Right kidney (tissue), 1 donor: ENCODE measurements at regions not wholly inside any gene's neighbourhood (a gene's known extent, or its start where the extent isn't known, plus 50 kb on each side); places are given as distances from the start of the nearest gene placed in this dataset.
"Not testable (repeated sequence)": the region's sequence is repeated elsewhere in the genome, so short reads cannot be mapped to it uniquely, and the experiment has no call there.

ENCODE experiments used
- DNase-seq: peaks from one replicate; pipeline ENCODE4 v3.0.0-alpha.2; 2016

DNA sequence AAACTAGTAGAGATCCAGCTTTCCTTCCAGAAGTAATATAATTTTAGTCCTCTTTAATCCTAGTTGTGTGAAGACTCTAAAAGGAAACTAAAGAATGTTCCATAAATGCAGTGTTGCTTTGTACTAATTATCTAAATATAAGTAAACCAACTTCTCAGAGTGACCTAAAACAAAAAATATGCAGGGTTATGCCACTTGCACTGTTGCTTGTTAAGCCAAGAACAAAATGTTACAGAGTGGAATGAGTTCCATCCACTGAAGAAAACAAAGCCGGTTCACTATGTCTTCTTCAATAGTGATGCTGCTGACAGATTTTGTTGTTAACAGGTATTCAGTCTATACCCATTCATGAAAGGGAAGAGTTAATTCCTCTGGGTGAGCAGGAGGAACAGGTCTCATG lies 252.0 kb upstream of the DIAPH2 start:
- no peak for DNase-seq

DNA sequence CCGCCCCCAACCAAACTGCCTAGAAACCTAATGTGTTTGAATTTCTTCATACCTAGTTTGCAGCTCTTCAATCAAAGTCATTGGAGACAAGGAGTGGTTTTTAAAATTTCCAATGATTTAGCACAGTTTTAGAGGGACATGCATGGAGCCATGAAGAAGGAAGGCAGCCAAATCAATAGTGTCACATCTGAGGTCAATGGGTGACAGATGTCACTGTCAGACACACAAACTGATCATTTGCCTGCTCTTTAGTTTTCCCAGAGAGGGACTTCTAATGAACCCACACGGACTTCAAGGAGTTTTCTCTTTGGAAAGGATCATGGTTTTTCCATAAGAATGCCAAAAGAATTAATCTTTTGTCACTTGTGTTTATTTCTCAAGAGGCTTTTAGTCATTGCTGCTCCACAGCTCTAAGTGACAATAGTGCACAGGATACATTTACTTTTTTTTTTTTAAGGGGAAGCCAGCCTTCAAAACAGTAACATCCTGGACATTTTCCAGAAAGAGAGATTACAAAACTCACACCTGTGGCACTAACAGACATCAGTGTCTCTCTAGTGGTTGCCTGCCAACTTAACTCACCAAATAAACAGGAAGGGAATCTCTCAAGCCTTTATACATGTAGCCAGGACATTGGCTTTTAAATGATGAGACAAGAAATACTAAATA lies 251.1 kb upstream of the DIAPH2 start:
- DNase-seq, result no peak

DNA sequence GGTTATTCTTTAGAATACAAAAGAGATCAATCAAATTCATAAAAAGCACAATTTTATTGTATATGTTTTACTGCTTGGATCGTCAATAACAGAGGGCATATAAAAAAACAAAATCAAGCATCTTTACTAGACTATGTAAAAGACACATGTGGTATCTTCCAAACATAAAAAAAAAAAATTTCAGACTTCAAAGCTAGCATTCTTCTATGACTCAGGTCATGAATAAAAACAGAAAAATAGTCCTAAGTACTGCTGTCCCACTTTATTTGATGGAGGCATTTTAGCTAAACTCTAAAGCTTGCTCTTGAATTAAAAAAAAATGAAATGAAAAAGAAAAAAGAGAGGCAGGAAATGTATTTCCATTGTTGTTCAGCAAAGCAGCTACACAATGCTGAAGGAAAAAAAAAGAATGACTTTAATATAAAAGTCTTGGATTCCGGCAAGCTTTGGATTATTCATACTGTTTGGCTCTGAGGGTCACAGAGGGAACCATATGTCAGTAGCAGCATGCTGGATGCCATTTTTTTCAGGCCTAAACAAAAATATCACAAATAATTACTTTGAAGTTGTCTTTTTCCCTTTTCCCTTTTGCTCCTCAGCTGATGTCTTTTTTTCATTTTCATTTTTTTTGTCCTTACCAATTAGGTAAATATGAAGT lies 249.1 kb upstream of the DIAPH2 start:
- DNase-seq, result no peak

DNA sequence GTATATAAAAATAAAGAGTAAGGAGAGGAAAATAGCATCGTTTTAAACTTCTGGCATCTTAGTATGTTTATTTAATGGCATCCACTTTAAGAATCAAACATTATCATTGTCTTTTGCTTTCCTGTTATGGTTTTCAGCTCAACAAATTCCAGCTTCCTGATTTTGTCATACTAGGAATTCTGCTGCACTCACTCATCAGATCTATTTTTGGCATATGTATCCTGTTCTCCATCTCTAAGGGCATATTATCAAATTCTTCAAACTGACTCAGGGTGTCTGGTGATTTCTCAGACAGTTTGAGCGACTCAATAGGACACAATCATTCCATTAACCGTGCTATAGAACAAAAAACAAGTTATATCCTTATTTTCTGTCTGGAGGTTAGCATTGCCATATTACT lies 248.5 kb upstream of the DIAPH2 start:
- DNase-seq, result no peak

DNA sequence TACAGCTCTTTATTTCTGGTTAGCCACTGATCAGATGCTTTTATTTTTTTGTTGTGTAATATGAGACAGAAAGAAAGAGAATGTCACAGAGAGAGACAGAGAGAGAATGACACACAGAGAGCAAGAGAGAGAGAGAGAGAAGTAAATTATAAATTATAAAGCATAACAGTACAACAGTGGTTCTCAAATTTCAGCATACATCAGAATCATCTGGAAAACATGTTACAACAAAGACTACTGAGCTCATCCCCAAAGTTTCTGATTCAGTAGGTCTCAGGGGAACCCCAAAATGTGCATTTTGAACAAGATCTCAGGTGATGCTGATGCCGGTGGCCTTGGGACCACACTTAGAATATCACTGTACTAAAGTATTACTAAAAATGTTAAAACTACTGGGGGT lies 245.8 kb upstream of the DIAPH2 start:
- no peak for DNase-seq

DNA sequence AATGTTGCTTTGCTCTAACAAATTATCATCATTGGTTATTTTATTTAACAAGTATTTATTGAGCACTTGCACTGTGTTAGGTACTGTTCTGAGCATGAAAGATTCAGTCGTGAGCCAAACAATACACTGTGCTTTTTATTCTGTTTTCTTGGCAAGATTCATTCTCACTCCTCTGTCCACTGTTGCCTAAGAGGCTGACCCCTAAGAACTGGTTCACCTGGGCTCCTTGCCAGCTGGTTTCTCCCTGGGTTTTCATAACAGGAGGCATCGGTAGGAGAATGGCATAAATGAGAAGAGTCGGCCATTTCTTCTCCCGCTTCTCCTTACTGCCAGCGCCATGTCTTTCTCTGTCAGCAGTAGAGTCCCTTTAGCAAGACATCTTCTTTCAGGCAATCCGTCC lies 243.7 kb upstream of the DIAPH2 start:
- no peak for DNase-seq

DNA sequence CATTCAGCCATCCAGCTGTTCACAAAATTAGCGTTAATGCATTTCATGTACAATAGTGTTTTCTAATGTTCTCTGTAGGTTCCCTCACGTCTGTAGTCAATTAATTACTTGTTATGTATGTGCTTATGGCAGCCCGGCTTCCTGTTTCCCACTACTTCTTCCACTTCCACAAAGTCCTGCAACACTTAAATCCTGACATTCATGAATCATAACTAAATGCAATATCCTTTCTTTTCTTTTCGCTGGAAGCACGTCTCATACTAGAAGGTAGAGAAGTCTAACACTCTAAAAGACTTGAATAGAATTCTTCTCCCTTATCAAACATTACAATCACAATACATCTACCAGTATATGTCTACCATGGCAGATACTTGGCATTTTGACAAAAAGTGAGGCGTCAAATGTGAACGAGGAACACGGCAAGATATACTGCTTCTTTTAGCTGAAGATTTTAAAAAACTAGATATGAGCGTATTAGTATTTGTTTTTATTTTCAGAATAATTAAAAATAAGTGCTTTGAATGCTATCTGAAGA lies 239.0 kb upstream of the DIAPH2 start:
- DNase-seq, result no peak

DNA sequence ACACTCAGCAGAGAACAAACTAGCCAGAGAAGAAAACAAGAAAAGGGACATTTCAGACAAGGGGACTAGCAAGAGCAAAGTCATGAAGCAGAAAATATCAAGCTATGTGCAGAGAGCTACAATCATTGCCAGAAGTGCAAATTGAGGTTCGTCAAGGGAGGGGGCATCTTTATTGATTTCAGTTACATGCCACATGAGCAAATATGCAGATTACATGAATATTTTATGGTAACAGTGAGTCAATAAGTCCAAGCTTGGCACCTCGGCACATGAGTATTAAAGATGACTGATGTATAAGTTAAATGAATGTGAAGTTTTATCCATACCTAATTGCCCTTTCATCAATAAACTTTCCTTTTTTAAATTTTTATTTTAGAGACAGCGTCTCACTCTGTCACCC lies 238.1 kb upstream of the DIAPH2 start:
- no peak for DNase-seq

DNA sequence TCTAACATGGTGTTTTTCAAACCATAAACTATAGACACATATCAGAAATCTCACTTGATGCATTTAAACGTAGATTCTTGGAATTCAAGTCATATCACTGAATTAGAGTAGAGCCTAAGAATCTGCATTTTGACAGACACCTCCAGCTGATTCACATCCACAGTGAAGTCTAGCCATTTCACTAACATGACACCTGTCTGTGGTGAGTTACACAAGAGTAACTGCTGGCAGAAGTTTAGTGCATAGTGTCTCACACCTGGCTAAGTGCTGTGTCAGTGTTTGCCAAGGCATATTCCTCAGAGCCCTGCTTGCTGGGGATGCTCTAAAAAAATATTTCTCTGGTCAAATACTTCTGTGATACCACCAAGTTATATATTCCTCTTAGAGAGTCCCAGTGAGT lies 237.5 kb upstream of the DIAPH2 start:
- no peak for DNase-seq

DNA sequence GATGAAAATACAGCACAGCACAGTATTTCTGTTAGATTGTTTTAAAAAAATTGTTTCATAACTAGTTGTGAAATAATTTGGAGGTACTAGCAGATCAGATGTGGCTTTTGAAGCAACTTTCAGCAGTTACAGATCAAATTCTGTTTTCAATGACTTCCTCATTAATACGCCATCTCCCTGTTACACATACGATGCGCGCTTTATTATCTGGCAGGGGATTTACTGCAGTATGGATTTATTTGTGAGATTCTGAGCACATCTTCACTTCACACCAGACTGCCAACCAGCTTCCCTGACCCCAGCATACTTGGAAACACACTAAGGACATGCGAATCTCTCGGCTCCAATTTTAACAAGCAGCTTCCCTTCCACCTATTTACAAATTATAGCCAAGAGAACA lies 235.5 kb upstream of the DIAPH2 start:
- no peak for DNase-seq

DNA sequence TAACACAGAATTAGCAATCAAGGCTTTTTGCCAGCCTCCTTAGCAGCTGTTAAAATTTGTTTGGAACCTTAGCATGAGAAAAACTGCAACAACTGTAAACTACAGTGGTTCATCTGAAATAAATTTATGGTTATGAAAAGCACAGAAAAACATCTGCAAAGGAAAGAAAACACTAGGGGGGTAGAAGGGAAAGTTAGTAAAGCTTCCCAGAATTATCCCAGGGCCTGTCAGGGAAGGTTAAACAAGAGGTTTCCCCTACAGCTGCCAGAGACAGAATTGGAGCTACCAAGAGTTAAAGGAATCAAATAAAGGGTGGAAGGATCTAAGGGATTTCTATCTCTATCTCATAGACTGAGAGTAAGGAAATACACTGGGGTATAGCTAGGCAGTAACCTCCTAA lies 234.7 kb upstream of the DIAPH2 start:
- DNase-seq, result no peak

DNA sequence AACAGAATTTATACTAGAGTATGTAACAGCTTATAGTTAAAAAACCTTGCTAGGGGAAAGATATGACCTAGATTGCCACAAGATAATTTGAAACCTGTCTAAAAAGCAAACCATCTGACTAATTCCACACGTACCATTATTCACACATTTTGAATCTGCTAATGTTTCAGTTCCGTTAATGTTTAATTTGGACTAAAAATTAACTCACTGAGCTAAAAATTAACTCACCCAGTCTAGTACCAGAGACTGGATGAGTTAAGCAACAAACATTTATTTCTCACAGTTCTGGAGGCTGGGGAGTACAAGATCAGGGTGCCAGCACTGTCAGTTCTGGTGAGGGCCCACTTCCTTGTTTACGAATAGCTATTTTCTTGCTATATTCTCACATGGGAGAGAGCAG lies 231.5 kb upstream of the DIAPH2 start:
- no peak for DNase-seq

DNA sequence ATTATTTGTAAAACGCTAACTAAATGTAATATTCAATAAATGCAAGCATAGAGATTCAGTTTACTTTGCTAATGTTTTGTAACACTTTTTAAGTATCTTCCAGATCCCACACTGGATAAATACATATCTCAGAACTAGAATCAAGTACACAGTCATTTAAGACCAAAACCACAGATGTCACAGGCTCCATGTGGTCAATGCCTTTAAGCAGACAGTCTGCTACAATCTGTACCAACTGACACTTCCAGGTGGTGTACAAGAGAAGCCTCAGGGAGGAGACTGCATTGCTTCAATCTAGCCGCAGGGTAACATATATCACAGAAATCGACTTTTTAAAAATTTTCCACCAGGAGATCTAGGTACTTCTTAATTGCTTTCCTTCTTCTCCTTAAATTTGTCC lies 229.6 kb upstream of the DIAPH2 start:
- no peak for DNase-seq

DNA sequence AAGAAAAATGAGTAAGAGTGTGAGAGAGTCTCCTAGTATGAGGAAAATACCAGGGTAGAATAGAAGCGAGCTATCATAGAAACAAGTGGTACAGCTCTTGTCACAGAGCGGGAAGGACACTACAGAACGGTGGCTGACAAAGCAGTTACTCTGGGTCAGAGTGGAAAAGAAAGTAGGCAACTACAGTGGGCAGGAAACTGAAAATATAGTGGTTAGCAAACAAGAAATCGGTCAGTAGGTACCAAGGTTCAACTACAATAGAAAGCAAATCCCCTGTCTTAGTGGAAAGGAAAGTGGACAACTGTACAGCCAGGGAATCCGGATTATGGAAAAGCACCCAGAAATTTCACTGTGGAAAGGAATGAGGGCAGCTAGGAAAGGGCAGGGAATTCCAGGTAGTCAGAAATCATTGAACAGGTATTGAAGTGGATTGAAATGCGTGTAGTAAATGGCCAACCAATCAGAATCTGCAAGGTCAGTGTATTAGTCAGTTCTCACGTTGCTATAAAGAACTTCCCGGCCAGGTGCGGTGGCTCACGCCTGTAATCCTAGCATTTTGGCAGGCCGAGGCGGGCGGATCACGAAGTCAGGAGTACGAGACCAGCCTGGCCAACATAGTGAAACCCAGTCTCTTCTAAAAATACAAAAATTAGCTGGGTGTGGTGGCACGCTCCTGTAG lies 219.6 kb upstream of the DIAPH2 start:
- DNase-seq, result no peak

DNA sequence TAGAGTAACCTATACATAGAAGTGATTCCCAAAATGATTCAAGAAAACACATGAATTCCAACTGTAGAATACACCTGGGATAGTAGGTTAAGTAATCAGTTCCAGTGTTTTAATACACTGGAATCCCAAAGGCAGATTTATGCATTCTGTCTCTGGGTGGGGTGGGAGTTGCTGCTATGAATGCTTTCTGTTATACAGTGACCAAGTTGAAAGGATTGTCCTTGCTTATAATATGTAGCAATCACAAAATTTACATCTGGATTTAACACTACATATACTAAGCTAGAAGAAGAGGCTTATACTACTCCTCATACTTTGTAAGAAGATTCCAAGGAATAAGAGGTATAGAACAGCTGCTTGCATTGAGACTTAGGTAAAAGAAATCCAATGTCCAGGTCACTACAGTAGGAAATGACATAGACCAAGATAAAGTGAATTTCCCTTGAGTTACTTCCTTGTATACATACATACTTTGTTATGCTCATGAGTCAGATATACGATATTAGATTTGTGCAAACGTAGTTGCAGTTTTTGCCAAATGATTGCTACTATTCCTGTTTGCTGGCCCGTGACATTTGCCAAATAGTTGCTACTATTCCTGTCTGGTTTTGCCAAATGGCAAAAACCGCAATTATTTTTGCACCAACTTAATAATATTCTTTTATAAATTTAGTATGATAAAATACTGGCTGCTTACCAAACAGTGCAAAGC lies 210.5 kb upstream of the DIAPH2 start:
- no peak for DNase-seq

DNA sequence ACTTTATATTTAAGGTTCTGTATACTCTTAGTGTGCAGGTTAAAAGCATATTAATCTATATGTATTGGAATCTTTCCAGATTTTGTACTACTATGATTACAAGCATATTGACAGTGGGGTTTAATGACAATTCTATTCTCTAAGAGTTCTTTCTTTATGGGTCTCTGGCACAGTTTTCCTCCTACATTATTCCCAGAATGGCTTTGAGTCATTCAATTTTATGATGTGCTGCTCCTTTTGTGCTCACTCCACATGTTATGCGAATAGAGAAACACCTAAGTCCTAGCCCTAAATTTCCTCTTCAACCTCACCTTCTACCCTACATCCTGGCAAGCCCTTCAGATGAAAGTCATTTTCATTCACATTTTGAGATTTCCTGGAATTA lies 209.9 kb upstream of the DIAPH2 start:
- DNase-seq, result no peak

DNA sequence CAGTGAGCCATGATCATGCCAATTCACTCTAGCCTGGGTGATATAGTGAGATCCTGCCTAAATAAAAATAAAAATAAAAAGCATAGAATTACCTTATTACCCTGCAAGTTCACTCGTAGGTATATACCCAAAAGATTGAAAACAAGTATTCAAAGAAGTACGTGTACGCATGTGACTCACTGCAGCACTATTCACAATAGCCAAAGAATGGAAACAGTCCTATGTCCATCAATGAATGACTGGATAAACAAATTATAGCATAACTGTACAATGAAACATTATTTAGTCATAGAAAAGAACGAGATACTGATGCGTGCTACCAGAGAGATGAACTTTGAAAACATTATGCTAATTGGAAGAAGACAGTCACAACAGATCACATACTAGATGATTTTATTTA lies 204.6 kb upstream of the DIAPH2 start:
- no peak for DNase-seq

DNA sequence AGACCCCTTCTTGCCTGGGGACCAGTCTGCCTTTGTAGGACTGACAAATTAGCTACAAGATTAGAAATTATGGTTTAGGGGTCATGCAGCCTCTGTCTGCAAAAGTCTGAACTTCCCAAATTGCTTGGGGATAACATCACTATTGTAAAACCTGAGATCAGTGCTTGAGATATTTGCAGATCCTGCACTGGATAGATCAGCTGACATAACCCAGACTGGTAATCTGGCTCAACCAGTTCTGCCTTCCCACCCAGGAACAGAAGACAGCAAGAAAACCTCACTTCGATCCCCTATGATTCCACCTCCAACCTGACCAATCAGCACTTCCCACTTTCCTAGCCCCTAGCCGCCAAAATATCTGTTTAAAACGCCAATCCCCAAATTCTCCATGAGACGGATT lies 202.8 kb upstream of the DIAPH2 start:
- no peak for DNase-seq

DNA sequence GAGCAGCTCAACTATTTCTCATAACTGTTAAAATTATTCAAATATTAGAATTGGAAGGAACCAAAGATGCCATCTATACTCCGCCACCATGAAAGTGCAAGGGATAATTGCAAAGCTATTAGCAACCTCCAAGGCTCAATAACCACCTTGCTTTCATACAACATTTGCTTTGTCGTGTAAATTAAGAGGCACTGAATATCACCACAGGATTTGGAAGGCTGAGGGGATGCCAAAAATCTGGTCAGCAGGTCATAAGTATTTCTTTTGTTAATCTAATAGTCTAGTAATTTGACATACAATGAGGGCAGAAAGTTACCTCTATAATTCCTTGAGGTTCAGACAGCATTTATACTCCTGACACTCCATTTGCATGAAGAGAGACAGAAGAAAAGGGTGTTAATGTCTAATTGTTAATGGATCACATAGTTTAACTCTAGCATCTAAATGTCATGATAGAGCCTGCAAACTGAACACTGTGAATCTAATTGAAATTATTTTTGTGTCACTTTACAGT lies 200.9 kb upstream of the DIAPH2 start:
- no peak for DNase-seq

DNA sequence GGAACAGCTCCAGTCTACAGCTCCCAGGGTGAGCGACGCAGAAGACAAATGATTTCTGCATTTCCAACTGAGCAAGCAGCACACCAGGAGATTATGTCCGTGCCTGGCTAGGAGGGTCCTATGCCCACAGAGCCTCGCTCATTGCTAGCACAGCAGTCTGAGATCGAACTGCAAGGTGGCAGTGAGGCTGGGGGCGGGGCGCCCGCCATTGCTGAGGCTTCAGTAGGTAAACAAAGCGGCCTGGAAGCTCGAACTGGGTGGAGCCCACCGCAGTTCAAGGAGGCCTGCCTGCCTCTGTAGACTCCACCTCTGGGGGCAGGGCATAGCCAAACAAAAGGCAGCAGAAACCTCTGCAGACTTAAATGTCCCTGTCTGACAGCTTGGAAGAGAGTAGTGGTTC lies 198.0 kb upstream of the DIAPH2 start:
- DNase-seq, result not testable (repeated sequence)

DNA sequence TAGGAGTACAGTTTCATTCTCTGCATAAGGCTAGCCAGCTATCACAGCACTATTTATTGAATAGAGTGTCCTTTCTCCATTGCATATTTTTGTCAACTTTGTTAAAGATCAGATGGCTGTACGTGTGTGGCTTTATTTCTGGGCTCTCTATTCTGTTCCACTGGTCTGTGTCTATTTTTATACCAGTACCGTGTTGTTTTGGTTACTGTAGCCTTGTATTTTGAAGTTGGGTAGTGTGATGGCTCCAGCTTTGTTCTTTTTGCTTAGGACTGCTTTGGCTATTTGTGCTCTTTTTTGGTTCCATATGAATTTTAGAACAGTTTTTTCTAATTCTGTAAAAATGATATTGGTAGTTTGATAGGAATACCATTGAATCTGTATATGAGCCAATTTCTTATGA lies 182.1 kb upstream of the DIAPH2 start:
- no peak for DNase-seq

DNA sequence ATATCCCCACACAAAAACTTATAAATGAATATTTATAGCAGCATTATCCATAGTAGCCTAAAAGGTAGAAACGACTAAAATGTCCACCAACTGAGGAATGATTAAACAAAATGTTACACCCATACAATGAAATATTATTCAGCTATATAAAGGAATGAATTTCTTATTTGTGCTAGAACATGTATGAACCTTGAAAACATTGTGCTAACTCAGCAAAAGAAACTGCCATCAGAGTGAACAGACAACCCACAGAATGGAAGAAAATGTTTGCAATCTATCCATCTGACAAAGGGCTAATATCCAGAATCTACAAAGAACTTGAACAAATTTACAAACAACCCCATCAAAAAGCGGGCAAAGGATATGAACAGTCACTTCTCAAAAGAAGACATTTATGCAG lies 155.3 kb upstream of the DIAPH2 start:
- DNase-seq, result not testable (repeated sequence)
